UCSD-AML1 (cell line): ENCODE measurements at regions not wholly inside any gene's neighbourhood (a gene's known extent, or its start where the extent isn't known, plus 50 kb on each side); places are given as distances from the start of the nearest gene placed in this dataset.

Source experiments
- DNase-seq: peaks from one replicate; lab custom pipeline; 2025; ENCODE audit not compliant: unreplicated experiment; lab: John Stamatoyannopoulos, UW

- DNase-seq: no peak
These were observed 101.2 kb upstream of the SLC4A4 start for GRCh38 chr4:71237641-71238040.

DNA sequence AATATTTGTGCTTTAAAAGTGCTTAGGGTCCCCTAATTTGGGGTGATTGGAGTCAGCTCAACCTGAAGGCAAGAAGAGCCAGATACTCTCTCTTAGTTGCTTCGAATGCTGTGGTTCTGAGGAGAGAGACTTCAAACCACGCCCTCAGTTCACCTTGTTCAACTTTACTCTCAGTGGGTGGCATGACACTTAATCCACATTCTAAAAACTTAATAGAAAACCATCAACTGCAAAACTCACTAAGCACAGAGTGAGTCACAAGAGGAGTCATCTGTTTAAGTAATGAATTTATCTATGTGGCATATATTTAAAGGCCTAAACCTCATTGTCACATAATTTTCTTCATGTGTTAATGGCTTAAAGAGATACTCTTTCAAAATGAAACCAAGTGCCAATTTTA lies 99.5 kb upstream of the SLC4A4 start:
- DNase-seq: no peak

GRCh38 chr4:71240094-71240493 lies 98.7 kb upstream of the SLC4A4 start:
- DNase-seq: no peak

DNA sequence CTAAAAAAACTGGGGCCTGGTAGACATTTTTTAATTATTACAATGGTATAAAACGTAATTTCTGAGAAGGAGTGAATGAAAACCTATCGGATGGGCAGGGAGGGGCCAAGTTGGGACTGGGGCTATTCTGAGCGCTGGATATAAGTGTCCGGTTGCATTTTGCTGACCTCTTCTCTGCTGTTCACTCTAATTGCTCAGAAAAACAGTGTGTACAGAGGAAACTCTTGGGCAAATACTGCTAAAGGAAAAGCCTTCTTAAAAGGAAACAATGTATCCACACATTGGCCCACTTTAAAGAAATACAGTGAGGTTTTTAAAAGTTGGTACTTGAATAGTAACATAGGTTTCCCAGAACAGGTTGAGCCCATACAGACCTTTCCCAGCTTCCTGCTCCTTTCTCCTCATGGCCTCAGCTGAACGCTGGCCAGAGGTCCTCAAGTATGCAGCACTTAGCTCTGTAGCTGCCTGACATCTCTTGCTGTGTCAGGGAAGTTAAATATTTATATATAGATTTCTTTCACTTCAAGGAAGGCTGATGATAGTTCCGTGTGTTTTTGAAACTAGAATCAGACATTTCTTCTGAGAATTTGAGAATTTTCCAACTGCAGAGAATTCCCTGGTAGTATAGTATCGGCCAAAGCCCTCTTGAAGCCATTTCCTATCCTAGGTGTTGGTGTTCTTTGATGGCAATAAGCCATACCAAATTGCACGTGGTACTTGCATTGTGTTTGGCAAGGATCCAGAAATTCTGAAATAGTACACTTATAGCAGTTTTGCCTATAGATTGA lies 97.1 kb upstream of the SLC4A4 start:
- no peak for DNase-seq

GRCh38 chr4:71243091-71243833 lies 95.6 kb upstream of the SLC4A4 start:
- DNase-seq: no peak

GRCh38 chr4:71247706-71248105 lies 91.1 kb upstream of the SLC4A4 start:
- no peak for DNase-seq

DNA sequence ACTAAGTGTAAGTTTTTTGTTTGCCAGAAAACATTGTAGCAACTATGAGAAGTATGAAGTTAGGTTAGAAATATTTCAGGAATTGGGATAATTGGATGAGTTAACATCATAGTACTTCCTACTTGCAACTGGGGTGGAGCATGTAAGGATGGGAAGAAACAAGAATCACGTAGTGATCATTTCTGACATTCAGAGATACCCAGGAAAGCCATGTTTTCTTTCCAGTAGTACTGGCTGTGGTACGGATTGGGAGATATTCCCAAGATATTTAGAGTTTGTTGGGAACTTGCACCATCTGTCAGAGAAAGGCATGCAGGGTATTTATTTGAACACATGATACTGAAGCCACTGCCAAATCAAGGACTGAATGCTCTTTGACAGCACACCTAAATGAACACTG lies 87.6 kb upstream of the SLC4A4 start:
- no peak for DNase-seq

DNA sequence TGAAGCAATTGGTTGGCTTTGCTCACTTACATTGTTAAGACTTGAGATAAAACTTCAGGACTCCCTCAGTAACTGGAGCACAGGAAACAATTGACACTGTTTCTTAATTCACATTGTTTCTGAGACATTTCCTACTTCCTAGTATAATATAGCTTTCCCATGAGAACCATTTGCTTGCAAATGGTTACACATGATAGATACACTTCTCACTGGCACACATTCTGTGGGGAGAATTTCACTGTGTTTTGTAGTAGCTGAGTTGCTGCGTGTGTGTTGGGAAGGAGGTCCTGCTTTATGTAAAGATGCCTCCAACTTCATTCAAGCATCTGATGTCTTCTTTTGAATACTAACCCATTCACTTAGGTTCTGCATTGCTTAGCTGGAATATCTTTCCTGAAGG lies 85.3 kb upstream of the SLC4A4 start:
- no peak for DNase-seq

GRCh38 chr4:71254451-71255012 lies 84.3 kb upstream of the SLC4A4 start:
- DNase-seq: no peak

- DNase-seq: no peak
These were observed 82.8 kb upstream of the SLC4A4 start for GRCh38 chr4:71255976-71256375.

GRCh38 chr4:71257761-71258160 lies 81.1 kb upstream of the SLC4A4 start:
- DNase-seq: no peak

GRCh38 chr4:71258323-71258722 lies 80.5 kb upstream of the SLC4A4 start:
- no peak for DNase-seq

DNA sequence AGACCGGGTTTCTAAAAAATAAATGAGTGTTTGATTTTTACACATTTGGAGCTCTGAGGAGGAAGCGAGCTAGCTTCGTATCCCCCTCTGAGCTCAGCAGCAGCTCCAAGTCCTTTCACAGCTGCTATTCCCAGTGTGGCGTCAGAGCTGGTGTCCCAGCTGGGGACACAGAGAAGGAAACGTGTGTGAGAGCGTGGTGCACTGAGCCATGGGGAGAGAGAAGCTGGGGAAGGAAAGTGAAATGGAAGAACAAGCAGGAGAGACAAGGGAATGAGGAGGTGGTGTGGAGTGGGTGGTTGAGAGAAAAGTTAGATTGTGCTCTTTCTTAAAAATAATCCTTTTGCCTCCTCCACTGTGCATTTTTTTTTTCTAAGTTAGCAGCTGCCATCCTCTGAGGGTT lies 79.5 kb upstream of the SLC4A4 start:
- no peak for DNase-seq

GRCh38 chr4:71259911-71260331 lies 78.9 kb upstream of the SLC4A4 start:
- DNase-seq: no peak

GRCh38 chr4:71260544-71260943 lies 78.3 kb upstream of the SLC4A4 start:
- no peak for DNase-seq

DNA sequence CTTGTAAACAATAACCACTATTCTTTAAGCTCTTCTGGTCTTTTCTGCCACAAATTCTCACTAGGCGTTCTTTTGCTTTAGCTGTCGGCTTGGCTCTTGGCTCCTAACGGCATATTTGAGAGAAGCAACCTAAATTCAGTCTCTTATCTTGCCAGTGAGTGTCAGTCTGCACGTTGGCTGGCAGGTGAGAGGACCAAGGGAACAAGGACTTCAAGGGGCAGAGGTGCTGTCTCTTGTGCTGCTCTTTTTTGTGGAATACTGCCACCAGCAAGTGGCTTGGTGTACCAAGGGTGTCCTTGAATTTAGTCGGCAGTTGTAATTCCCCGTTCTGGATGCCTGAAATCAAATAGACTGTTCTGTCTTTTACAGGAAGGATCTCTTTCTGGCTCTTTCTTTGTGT lies 77.8 kb upstream of the SLC4A4 start:
- no peak for DNase-seq

DNA sequence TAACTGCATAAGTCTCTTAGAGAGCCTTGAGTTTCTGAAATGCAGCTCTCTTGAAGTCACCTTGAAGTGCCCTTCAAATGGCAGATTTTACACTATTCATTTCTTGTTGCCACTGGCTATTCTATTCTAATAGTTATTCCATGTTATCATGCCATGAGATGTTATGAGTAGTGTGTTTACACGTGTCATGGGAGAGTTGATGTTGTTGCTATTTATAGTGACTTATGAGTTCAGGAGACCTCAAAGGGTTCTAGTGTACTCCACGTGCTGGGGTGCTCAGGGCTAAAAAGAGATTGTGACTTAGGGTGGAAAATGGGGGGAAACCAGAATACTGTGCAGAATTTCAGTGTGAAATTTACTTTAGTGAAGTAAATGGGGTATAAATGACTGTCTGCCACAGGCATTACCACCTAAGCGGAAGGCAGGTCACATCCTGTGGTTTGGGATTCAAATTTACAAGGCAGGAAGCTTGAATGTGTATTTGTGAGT lies 77.1 kb upstream of the SLC4A4 start:
- no peak for DNase-seq

- DNase-seq: no peak
These were observed 76.7 kb upstream of the SLC4A4 start for GRCh38 chr4:71262161-71262560.

DNA sequence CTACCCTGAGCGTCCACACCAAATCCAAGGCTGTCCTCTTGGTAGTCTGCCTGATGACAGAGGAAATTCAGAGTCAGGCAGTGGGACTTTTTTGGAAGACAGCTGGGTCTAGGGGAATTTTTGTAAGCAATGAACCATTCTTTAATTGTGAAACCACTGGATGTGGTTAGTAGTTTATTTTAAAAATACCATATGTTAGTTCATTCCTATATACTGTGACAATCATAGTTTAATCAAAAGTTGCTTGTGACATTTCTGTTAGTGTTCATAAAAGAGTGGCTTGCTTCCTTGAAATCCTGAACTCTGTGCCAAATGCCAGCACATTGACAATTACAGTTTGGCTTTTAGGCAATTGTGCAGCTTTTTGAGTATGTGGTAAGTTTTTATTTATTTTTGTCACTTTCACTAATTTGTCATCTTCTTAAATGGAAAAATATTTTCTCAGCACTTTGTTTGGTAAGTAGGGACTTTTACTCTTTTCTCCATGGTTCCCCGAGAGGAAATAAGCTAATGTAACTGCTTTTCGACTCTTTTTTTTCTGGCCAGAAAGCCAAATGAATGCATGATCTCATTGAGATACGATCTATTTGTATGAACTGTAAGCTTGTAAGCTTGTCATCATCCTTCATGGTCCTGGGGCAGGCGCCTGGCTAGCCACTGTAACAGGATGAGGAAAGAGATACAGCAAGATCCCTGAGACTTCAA lies 72.6 kb upstream of the SLC4A4 start:
- DNase-seq: no peak

DNA sequence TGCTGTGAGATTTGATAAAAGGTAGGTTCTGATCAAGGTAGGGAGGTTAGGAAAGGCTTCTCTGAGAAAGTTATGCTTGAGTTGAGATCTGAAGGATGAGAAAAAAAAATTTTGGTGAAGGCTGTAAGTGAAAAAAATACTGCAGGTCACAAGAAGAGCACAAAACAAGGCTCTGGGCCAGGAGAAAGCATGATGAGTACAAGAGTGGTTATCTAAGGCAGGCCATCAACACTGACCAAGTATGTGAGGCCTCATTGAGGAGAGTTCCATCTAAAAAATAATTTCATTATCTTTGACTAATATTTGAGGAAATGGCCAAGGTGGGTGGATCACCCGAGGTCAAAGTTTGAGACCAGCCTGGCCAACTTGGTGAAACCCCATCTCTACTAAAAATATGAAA lies 71.6 kb upstream of the SLC4A4 start:
- no peak for DNase-seq

GRCh38 chr4:71268166-71268565 lies 70.7 kb upstream of the SLC4A4 start:
- no peak for DNase-seq
